CD14-positive monocyte (primary cell): ENCODE measurements at regions not wholly inside any gene's neighbourhood (a gene's known extent, or its start where the extent isn't known, plus 50 kb on each side); places are given as distances from the start of the nearest gene placed in this dataset.

ENCODE experiments used
- DNase-seq, 3 donors: peaks; one replicate each; pipeline ENCODE4 v3.0.0-alpha.2; 2011 to 2022
- H2AFZ ChIP-seq: 2 replicates; pipeline ENCODE4 v1.6.0; 2012; ENCODE audit warnings: mild to moderate bottlenecking, low read depth, low read length, inconsistent platforms; ENCODE audit not compliant: insufficient read depth, poor library complexity, severe bottlenecking
- H3K27ac ChIP-seq, 2 donors: 1 replicate in 1 of 2; 2 replicates in 1 of 2; pipeline ENCODE4 v1.5.1; 2012 to 2013; ENCODE audit warnings: low read length in 2 of 2, control low read depth in 1 of 2, inconsistent platforms in 1 of 2, low read depth in 1 of 2, mild to moderate bottlenecking in 1 of 2
- H3K27me3 ChIP-seq, 2 donors: one replicate each; pipeline versions ENCODE4 v1.6.0 to v1.6.1; 2011 to 2013; ENCODE audit warnings: low read length in 2 of 2; ENCODE audit not compliant: control insufficient read depth in 2 of 2, insufficient read depth in 2 of 2
- H3K36me3 ChIP-seq, 2 donors: replicated peaks in 1 of 2; 1 replicate in 1 of 2; 2 replicates in 1 of 2; pipeline versions ENCODE4 v1.5.1 to v1.6.1; 2012 to 2013; ENCODE audit warnings: low read length in 2 of 2, control low read depth in 1 of 2, inconsistent platforms in 1 of 2, mild to moderate bottlenecking in 1 of 2; ENCODE audit not compliant: insufficient read depth in 2 of 2, control insufficient read depth in 1 of 2
- H3K4me1 ChIP-seq, 2 donors: 1 replicate in 1 of 2; 2 replicates in 1 of 2; pipeline versions ENCODE4 v1.5.1 to v1.6.1; 2012 to 2013; ENCODE audit warnings: low read length in 2 of 2, control low read depth in 1 of 2, inconsistent platforms in 1 of 2, mild to moderate bottlenecking in 1 of 2, moderate library complexity in 1 of 2; ENCODE audit not compliant: insufficient read depth in 2 of 2, control insufficient read depth in 1 of 2
- H3K4me2 ChIP-seq: replicated peaks from 2 replicates; pipeline ENCODE3; 2012; ENCODE audit warnings: low read length, moderate library complexity, mild to moderate bottlenecking; ENCODE audit not compliant: poor library complexity, severe bottlenecking; ENCODE audit errors: extremely low read depth
- H3K4me3 ChIP-seq, 3 experiments: fragments of 200-600 bp in 1 of 3; sonication (generic) in 1 of 3; replicated peaks in 1 of 3; 1 replicate in 2 of 3; 2 replicates in 1 of 3; pipeline ENCODE4 v1.5.1; 2011 to 2013; ENCODE audit warnings: low read length in 3 of 3, mild to moderate bottlenecking in 3 of 3, control low read depth in 2 of 3, low read depth in 2 of 3, inconsistent platforms in 1 of 3, moderate library complexity in 1 of 3
- H3K79me2 ChIP-seq: 2 replicates; pipeline ENCODE4 v1.6.0; 2012; ENCODE audit warnings: mild to moderate bottlenecking, control low read depth, inconsistent platforms, low read length, moderate library complexity; ENCODE audit not compliant: insufficient read depth
- H3K9ac ChIP-seq: 2 replicates; pipeline ENCODE4 v1.6.0; 2017; ENCODE audit warnings: low read length, mild to moderate bottlenecking; ENCODE audit not compliant: insufficient read depth, poor library complexity, severe bottlenecking
- H3K9me3 ChIP-seq, 2 donors: replicated peaks in 1 of 2; 1 replicate in 1 of 2; 2 replicates in 1 of 2; pipeline versions ENCODE4 v1.5.1 to v1.6.1; 2012 to 2013; ENCODE audit warnings: low read length in 2 of 2, control low read depth in 1 of 2; ENCODE audit not compliant: control insufficient read depth in 1 of 2, insufficient read depth in 1 of 2
- H4K20me1 ChIP-seq: 2 replicates; pipeline ENCODE4 v1.6.0; 2012; ENCODE audit warnings: mild to moderate bottlenecking, low read length, control low read depth, moderate library complexity; ENCODE audit not compliant: insufficient read depth
- H3K27ac Mint-ChIP-seq, 7 donors: one replicate each; pipeline ENCODE4 v1.8.0; 2020; ENCODE audit warnings: mild to moderate bottlenecking in 7 of 7, mixed read lengths in 7 of 7, moderate library complexity in 6 of 7, inconsistent platforms in 2 of 7
- H3K27me3 Mint-ChIP-seq, 3 donors: one replicate each; pipeline ENCODE4 v1.8.0; 2021 to 2022; ENCODE audit warnings: low read depth in 3 of 3, mild to moderate bottlenecking in 3 of 3, mixed read lengths in 3 of 3, moderate library complexity in 3 of 3, inconsistent platforms in 1 of 3
- H3K36me3 Mint-ChIP-seq, 2 donors: one replicate each; pipeline ENCODE4 v1.8.0; 2020; ENCODE audit warnings: mixed read lengths in 2 of 2, inconsistent platforms in 1 of 2, mild to moderate bottlenecking in 1 of 2
- H3K4me1 Mint-ChIP-seq: one replicate; pipeline ENCODE4 v1.8.0; 2020; ENCODE audit warnings: mild to moderate bottlenecking, mixed read lengths
- H3K4me3 Mint-ChIP-seq, 2 donors: one replicate each; pipeline ENCODE4 v1.8.0; 2020; ENCODE audit warnings: mild to moderate bottlenecking in 2 of 2, mixed read lengths in 2 of 2, moderate library complexity in 1 of 2
- H3K9me3 Mint-ChIP-seq, 7 donors: one replicate each; pipeline ENCODE4 v1.8.0; 2020 to 2022; ENCODE audit warnings: mixed read lengths in 7 of 7, mild to moderate bottlenecking in 6 of 7, moderate library complexity in 6 of 7, inconsistent platforms in 2 of 7
- CTCF ChIP-seq: fragments of 200-600 bp; IDR thresholded peaks from one replicate; pipeline ENCODE4 v1.8.0; 2022; ENCODE audit warnings: antibody characterized with exemption, mild to moderate bottlenecking
- WGBS: methylation state at CpG from one replicate; pipeline ENCODE4 v1.1.5; 2013; ENCODE audit warnings: missing lambda C conversion rate; ENCODE audit not compliant: insufficient coverage; 5-methylcytosine and 5-hydroxymethylcytosine counted together
- intact Hi-C, 2 donors: fragments of 100-400 bp; cut with micrococcal nuclease; formaldehyde crosslinking; loops; one replicate each; pipeline versions ENCODE4 v1.15.0 to v1.15.1; 2023

GRCh38 chr5:94081088-94081487 lies 339.7 kb upstream of the POU5F2 start:
- H3K4me1 Mint-ChIP-seq = peaks cover 7% of the 10 kb centered on the region
- no CpG with 5 or more reads among the region's 1 CpG for WGBS

DNA sequence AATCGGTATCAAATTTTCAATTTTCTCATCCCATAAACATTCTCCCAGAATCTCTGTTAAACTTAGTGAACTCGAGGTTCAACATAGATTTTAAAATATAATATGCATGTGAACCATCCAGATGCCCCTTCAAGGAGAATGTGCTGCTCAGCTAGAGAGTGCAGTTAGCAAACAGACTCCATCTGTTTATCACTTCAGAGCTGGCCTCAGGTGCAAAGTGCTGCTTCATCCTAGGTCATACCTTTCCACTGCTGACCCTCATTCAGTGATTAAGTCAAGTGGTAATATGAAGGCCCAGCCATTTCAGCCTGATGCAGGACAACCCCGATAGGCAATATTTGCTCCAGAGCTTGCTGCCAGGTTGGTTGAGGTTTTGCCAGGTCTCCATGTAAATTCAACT lies 339.0 kb upstream of the POU5F2 start:
- peaks cover 21% of the 10 kb centered on the region for H4K20me1 ChIP-seq

More at GRCh38 chr5:94081088-94081487, 339.7 kb upstream of the POU5F2 start:
- no peak for DNase-seq
- Mint-ChIP-seq H3K27me3 (no peaks in the 10 kb centered on the region), H3K9me3 (peaks cover 0 to 6% (median 3%) of the 10 kb centered on the region in 7 donors), H3K36me3 (peaks cover 5 to 10% of the 10 kb centered on the region in 2 donors), H3K4me3 (no peak overlapping the region), H3K27ac (no peak overlapping the region)
- Histone ChIP-seq H3K36me3 (no peaks in the 10 kb centered on the region), H3K9ac (no peak overlapping the region), H3K27me3 (no peaks in the 10 kb centered on the region), H3K27ac (no peak overlapping the region), H2AFZ (no peak overlapping the region), H4K20me1 (peaks cover 21% of the 10 kb centered on the region), H3K4me2 (no peak overlapping the region), H3K9me3 (no peaks in the 10 kb centered on the region), H3K4me3 (no peak overlapping the region), H3K79me2 (peaks cover 34% of the 10 kb centered on the region), H3K4me1 (no peaks in the 10 kb centered on the region)
- intact Hi-C loops = no loop called here
- TF ChIP-seq CTCF = no peak

More for the DNA sequence above, 339.0 kb upstream of the POU5F2 start:
- H3K27me3 ChIP-seq = no peaks in the 10 kb centered on the region
- 100% methylated on average over 1 of the region's 3 CpGs for WGBS
- H3K27ac ChIP-seq = no peak overlapping the region
- peaks cover 7% of the 10 kb centered on the region for H3K4me1 Mint-ChIP-seq
- no peak overlapping the region for H3K4me2 ChIP-seq
- no peaks in the 10 kb centered on the region for H3K4me1 ChIP-seq
- H3K36me3 ChIP-seq = no peaks in the 10 kb centered on the region
- H3K27me3 Mint-ChIP-seq = no peaks in the 10 kb centered on the region
- no peak overlapping the region for H2AFZ ChIP-seq
- H3K36me3 Mint-ChIP-seq = peaks cover 5% of the 10 kb centered on the region in 2 donors
- no peak overlapping the region for H3K27ac Mint-ChIP-seq
- H3K4me3 Mint-ChIP-seq = no peak overlapping the region
- H3K9me3 ChIP-seq = no peaks in the 10 kb centered on the region
- peaks cover 31% of the 10 kb centered on the region for H3K79me2 ChIP-seq
- intact Hi-C loops = no loop called here
- H3K9me3 Mint-ChIP-seq = peaks cover 0 to 3% (median 1%) of the 10 kb centered on the region in 7 donors
- DNase-seq = no peak
- no peak overlapping the region for H3K4me3 ChIP-seq
- no peak overlapping the region for H3K9ac ChIP-seq
- TF ChIP-seq CTCF = no peak
